H1 (cell line): ENCODE measurements at regions not wholly inside any gene's neighbourhood (a gene's known extent, or its start where the extent isn't known, plus 50 kb on each side); places are given as distances from the start of the nearest gene placed in this dataset.

ENCODE experiments used
- HDAC2 ChIP-seq, 2 experiments: fragments of 300-600 bp in 1 of 2; sonication (generic) in 1 of 2; IDR thresholded peaks; 2 replicates each; pipeline ENCODE4 v1.6.1; 2011 to 2012; ENCODE audit warnings: low read depth in 2 of 2, low read length in 2 of 2, mild to moderate bottlenecking in 2 of 2, moderate library complexity in 2 of 2, borderline replicate concordance in 1 of 2, inconsistent platforms in 1 of 2
- KDM4A ChIP-seq: IDR thresholded peaks from one replicate; pipeline ENCODE4 v1.7.1; 2012; ENCODE audit warnings: low read depth, mild to moderate bottlenecking, moderate library complexity, low read length, inconsistent platforms; ENCODE audit not compliant: severe bottlenecking
- RNF2 ChIP-seq: fragments of 200-900, 300-1000 bp; sonication (generic); IDR thresholded peaks from 2 replicates; pipeline ENCODE4 v1.7.1; 2016; ENCODE audit warnings: borderline replicate concordance, low read depth, mild to moderate bottlenecking, antibody characterized with exemption, low read length; ENCODE audit not compliant: poor library complexity, severe bottlenecking; ENCODE audit errors: missing control alignments

- no peak for TF ChIP-seq KDM4A
- no peak for TF ChIP-seq HDAC2 (IDR thresholded peaks at IDR 0.05; ENCODE audit: borderline replicate concordance in 1 of 2, low read depth in 2 of 2, low read length in 2 of 2)
- TF ChIP-seq RNF2 = no peak
These were observed 96.8 kb upstream of the CD55 start (continued) for GRCh38 chr1:207224666-207225065.
